8988T (cell line): ENCODE measurements at regions not wholly inside any gene's neighbourhood (a gene's known extent, or its start where the extent isn't known, plus 50 kb on each side); places are given as distances from the start of the nearest gene placed in this dataset.

Experiments
- DNase-seq: peaks from one replicate; pipeline ENCODE4 v3.0.0; 2011

- no peak for DNase-seq
Observed at GRCh38 chr13:105569816-105570215, 965.6 kb downstream of the EFNB2 start.

GRCh38 chr13:105567951-105568525 lies 967.4 kb downstream of the EFNB2 start:
- DNase-seq, result no peak

- DNase-seq, result no peak
Observed at GRCh38 chr13:105565136-105565727, 970.2 kb downstream of the EFNB2 start.

DNA sequence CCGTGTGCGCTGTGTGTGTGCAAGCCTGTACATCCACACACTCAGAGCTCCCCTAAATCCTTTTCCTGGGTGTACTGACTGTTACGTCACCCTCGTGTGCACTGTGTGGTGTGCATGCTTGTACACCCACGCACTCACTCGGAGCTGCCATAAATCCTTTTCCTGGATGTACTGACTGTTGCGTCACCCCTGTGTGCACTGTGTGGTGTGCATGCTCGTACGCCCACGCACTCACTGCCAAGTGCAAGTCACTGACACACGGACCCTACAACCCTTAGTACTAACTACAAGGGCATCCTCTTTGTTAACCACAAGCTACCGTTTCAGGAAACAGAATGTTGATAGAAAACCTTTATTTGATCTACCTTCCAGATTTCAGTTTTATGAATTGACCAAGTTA lies 983.4 kb downstream of the EFNB2 start:
- no peak for DNase-seq

- no peak for DNase-seq
Observed at GRCh38 chr13:105547851-105548250, 987.6 kb downstream of the EFNB2 start.

GRCh38 chr13:105545811-105546210 lies 989.7 kb downstream of the EFNB2 start:
- no peak for DNase-seq

GRCh38 chr13:105543742-105544141 lies 991.7 kb downstream of the EFNB2 start:
- no peak for DNase-seq

DNA sequence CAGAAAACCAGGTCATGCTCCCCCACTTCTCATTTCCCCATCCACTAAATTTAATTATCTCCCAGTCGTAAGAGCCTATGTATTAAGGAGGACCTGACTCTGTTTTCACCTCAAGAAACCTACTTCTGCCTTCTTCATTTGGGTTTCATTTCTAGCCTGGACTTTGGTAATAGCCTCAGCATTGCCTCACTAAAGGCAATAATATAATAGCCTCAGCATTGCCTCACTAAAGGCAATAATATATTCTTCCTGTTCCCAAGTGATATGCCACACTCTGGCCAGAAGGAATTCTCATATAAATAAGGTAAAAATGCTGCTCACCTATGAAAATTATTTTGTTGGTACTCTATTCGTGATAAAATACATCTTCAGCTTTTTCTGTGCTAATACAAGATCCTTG lies 993.9 kb downstream of the EFNB2 start:
- no peak for DNase-seq

- no peak for DNase-seq
Observed at GRCh38 chr13:105538346-105538745, 997.1 kb downstream of the EFNB2 start.

- no peak for DNase-seq
Observed at GRCh38 chr13:105537113-105537512, 998.3 kb downstream of the EFNB2 start.

DNA sequence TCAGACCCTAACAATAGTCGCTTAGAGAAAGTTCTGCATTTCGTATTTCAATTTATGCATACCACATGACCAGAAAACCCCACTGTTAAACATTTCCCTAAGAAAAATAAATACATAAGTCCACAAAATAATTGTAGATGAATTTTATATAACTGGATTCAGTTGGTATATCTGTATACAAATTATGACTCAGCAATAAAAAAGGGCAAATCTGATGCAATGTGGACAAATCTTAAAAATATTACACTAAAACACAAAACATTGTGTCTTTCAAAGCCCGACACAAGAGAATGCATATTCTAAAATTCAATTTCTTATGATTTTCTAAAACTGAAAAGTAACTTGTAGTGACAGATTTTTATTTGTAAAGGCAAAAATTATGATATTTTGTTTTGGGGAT lies 1005.0 kb downstream of the EFNB2 start:
- no peak for DNase-seq

GRCh38 chr13:105527127-105527526 lies 1008.3 kb downstream of the EFNB2 start:
- no peak for DNase-seq

GRCh38 chr13:105519771-105520170 lies 1015.7 kb downstream of the EFNB2 start:
- no peak for DNase-seq

DNA sequence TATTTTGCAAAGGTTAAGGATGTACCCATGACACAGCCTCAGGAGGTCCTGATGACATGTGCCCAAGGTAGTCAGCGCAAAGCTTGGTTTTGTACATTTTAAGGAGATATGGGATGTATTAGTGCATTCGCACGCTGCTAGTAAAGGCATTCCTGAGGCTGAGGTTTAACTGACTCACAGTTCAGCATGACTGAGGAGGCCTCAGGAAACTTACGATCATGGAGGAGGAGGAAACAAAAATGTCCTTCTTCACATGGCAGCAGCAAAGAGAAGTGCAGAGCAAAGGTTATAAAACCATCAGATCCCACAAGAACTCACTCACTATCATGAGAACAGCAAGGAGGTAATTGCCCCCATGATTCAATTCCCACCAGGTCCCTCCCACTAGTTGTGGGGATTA lies 1017.4 kb downstream of the EFNB2 start:
- DNase-seq, result no peak

DNA sequence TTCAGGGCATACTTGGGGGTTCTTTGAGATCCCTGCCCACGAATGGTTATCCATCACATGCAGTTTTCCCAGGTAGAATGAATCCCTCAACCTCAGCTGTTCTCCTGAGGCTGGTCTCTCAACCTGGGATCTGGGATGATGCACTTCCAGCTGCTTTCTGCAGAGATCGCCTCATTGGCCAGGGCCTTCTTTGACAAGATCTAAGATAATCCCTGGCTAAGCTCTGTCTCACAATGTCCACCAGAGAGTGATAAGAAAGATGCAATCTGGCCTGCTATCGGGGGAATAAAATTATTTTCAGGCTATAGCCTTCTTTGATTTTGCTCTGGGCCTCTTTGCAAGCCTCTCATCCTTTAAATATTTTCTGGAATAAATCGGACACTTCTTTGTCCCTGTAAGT lies 1021.1 kb downstream of the EFNB2 start:
- no peak for DNase-seq

GRCh38 chr13:105513448-105513847 lies 1022.0 kb downstream of the EFNB2 start:
- no peak for DNase-seq

GRCh38 chr13:105509981-105510762 lies 1025.3 kb downstream of the EFNB2 start:
- no peak for DNase-seq

DNA sequence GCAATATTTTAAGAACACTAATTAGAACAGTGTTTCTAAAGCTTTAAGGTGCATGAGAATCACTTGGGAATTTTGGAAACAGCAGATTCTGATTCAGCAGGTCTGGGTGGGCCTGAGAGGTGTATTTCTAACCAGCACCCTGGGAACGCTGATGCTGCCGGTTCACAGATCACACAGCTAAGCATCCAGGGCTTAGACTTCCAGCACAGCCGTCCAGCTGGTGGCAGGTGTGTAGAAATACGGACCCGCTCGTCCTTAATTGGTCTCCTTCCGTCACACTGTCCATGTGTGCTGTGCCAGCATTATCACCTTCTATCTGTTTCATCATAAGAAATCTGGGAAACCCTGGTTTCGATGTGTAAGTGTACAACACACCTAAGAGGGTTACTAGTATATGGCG lies 1029.0 kb downstream of the EFNB2 start:
- DNase-seq, result no peak

DNA sequence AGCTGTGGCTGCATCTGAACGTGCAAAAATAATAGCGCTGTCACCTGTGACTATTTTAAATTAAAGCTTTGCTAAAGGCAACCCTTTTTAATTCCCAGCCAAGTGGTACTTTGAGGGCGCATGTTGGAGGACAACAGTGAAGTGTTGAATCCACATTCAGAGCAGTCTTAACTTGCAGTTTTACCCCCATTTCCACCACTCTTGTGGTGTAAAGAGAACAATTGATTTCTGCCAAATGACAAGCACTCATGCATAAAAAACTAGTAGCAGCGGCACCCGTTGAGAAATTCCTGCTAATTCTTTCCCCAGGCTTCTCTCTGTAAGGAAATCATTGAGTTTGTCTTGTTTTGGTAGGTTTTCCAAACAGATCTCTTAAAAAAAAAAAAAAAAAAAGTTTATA lies 1033.3 kb downstream of the EFNB2 start:
- DNase-seq, result no peak

- DNase-seq, result no peak
Observed at GRCh38 chr13:105497597-105497996, 1037.9 kb downstream of the EFNB2 start.

DNA sequence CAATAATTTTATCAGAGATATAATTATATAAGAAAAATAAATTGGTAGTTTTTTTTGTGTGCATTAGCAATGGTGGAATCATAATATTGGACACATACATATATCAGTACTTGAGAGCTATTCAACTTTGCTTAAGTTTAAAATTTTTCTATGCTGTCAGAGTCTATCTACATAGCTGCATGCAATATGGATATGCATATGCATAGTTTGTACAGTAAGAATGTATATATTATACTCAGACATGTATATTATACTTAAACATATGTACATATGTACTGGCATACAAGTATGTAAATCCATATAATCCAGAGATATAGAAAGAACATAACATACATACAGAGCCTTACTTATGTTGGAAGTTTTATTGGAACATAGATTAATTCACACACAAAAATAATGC lies 1043.2 kb downstream of the EFNB2 start:
- DNase-seq, result no peak

GRCh38 chr13:105491345-105491744 lies 1044.1 kb downstream of the EFNB2 start:
- DNase-seq, result no peak

- no peak for DNase-seq
Observed at GRCh38 chr13:105485081-105485480, 1050.4 kb downstream of the EFNB2 start.

DNA sequence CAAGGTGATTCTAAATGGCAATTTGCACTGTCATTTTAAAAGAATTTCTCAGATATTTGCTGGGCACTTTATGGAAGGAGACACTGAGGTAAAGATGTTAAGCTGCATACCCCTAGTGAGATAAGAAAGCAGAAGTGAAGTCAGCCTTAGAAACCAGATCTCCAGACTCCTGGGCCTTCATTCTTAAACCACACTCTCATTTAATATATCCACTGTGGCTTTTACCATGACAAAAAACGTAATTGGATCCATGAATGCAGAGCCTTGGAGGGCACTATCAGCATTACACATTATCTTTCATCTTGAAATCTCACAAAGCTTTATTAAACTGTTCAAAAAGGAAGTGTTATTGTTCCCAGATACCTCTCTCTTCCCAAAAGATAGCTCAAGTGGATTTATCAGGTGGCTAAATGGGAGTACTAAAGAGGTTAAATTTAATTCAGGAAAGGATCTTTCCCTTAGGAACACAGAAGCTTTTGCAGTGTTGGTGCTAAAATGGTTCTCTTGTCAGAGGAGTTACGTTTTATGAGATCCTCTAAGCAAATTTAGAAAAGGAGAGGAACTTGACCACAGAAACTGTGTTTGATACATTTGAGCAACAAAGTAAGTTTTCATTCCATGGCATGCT lies 1060.4 kb downstream of the EFNB2 start:
- DNase-seq, result no peak
